Smooth muscle cell (in vitro differentiated cells): ENCODE measurements at regions not wholly inside any gene's neighbourhood (a gene's known extent, or its start where the extent isn't known, plus 50 kb on each side); places are given as distances from the start of the nearest gene placed in this dataset.

Source experiments
- DNase-seq: peaks from one replicate; lab custom pipeline; 2025; ENCODE audit not compliant: unreplicated experiment; lab: John Stamatoyannopoulos, UW
- H2AFZ ChIP-seq: fragments of 200-600 bp; sonication (generic); 2 replicates; pipeline ENCODE4 v1.6.0; 2016; ENCODE audit warnings: antibody characterized with exemption, low read depth, mild to moderate bottlenecking
- H3F3A ChIP-seq: fragments of 200-600 bp; sonication (generic); 2 replicates; pipeline ENCODE4 v1.6.0; 2017; ENCODE audit warnings: antibody characterized with exemption, low read depth
- H3K27ac ChIP-seq: fragments of 200-600 bp; sonication (generic); 2 replicates; pipeline ENCODE4 v1.5.1; 2016; ENCODE audit warnings: low read depth, mild to moderate bottlenecking
- H3K27me3 ChIP-seq: fragments of 200-600 bp; sonication (generic); 2 replicates; pipeline ENCODE4 v1.6.1; 2016; ENCODE audit warnings: low read depth, mild to moderate bottlenecking
- H3K36me3 ChIP-seq: fragments of 200-600 bp; sonication (generic); 2 replicates; pipeline ENCODE4 v1.5.1; 2016; ENCODE audit warnings: low read depth
- H3K4me1 ChIP-seq: fragments of 200-600 bp; sonication (generic); 2 replicates; pipeline ENCODE4 v1.5.1; 2016; ENCODE audit warnings: low read depth
- H3K4me2 ChIP-seq: fragments of 200-600 bp; sonication (generic); 2 replicates; pipeline ENCODE4 v1.6.0; 2016; ENCODE audit warnings: mild to moderate bottlenecking
- H3K4me3 ChIP-seq: fragments of 200-600 bp; sonication (generic); 2 replicates; pipeline ENCODE4 v1.5.1; 2016; ENCODE audit warnings: mild to moderate bottlenecking
- H3K79me2 ChIP-seq: fragments of 200-600 bp; sonication (generic); 2 replicates; pipeline ENCODE4 v1.6.0; 2016; ENCODE audit warnings: low read depth, mild to moderate bottlenecking
- H3K9ac ChIP-seq: fragments of 200-600 bp; sonication (generic); 2 replicates; pipeline ENCODE4 v1.6.0; 2016; ENCODE audit warnings: low read depth
- H3K9me3 ChIP-seq: fragments of 200-600 bp; sonication (generic); replicated peaks from 2 replicates; pipeline ENCODE4 v1.5.1; 2016; ENCODE audit warnings: low read depth
- H4K20me1 ChIP-seq: fragments of 200-600 bp; sonication (generic); 2 replicates; pipeline ENCODE4 v1.6.0; 2016; ENCODE audit warnings: low read depth
- WGBS: methylation state at CpG from one replicate; pipeline ENCODE4 v1.1.7; 2016; ENCODE audit warnings: low lambda C conversion rate; 5-methylcytosine and 5-hydroxymethylcytosine counted together
- TF ChIP-seq, protein P1 (sequence below): fragments of 200-600 bp; sonication (generic); IDR thresholded peaks from 2 replicates; pipeline ENCODE4 v1.5.1; 2017; ENCODE audit warnings: borderline replicate concordance, mild to moderate bottlenecking, antibody characterized with exemption; ENCODE audit not compliant: insufficient read depth, poor library complexity, severe bottlenecking

DNA sequence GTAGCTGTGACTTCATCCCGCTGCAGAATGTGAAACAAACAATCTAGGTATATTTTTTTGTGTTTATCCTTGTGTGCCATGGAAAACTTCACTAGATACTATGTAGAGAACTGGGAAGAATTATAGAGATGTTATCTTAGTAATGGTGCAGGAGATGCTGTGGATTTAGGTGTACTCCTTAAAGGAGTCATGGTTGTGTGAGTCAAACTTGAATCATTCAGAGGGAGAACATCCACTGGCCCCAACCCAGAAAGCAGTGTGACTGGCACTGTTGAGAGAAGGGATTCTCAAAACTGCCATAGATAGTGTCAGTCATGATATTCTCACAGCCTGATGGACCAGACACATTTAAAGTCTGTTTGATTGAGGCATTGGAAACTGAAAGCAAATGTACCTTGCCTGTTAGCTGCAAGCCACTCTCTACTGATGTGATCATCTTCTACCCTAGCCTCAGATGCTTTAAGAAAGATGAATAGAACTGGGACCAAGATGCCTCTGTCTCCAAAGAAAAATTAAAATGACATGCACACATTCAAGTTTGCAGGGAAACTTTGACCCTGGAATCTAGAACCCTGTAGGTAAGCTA is 754.6 kb downstream of the MRPL39 start:
- H3K4me1 ChIP-seq = no peaks in the 10 kb centered on the region
- DNase-seq = no peak
- H3K9me3 ChIP-seq = no peaks in the 10 kb centered on the region
- H3K36me3 ChIP-seq = no peaks in the 10 kb centered on the region
- H4K20me1 ChIP-seq = no peaks in the 10 kb centered on the region
- H3K4me3 ChIP-seq = no peak overlapping the region
- WGBS = 81% methylated on average over 1 of the region's 1 CpG
- no peaks in the 10 kb centered on the region for H3K79me2 ChIP-seq
- TF ChIP-seq, protein P1, sequence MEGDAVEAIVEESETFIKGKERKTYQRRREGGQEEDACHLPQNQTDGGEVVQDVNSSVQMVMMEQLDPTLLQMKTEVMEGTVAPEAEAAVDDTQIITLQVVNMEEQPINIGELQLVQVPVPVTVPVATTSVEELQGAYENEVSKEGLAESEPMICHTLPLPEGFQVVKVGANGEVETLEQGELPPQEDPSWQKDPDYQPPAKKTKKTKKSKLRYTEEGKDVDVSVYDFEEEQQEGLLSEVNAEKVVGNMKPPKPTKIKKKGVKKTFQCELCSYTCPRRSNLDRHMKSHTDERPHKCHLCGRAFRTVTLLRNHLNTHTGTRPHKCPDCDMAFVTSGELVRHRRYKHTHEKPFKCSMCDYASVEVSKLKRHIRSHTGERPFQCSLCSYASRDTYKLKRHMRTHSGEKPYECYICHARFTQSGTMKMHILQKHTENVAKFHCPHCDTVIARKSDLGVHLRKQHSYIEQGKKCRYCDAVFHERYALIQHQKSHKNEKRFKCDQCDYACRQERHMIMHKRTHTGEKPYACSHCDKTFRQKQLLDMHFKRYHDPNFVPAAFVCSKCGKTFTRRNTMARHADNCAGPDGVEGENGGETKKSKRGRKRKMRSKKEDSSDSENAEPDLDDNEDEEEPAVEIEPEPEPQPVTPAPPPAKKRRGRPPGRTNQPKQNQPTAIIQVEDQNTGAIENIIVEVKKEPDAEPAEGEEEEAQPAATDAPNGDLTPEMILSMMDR = no peak
- H2AFZ ChIP-seq = no peak overlapping the region
- no peak overlapping the region for H3K27ac ChIP-seq
- no peak overlapping the region for H3K9ac ChIP-seq
- no peaks in the 10 kb centered on the region for H3K27me3 ChIP-seq
- no peak overlapping the region for H3K4me2 ChIP-seq
- H3F3A ChIP-seq = no peaks in the 10 kb centered on the region

DNA sequence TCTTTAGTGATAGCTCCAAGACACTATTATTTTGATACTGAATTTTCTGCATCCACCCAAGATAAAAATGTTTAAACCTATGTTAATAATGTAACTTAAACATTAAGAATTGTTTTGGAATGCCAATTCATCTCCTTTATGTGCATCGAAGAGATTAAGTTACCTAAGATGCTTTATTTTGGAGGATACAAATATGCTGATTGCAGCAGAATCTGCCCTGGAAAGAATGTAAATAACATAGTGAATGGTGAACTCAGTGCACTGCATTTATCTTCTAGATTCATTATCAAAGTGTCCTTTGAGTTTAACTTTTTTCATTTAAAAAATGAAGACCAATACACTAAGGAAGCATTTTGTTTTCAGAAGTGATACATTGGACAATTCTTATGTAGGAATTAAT is 757.2 kb downstream of the MRPL39 start:
- Histone ChIP-seq H4K20me1 (no peaks in the 10 kb centered on the region), H3K36me3 (no peaks in the 10 kb centered on the region), H3K4me2 (no peak overlapping the region), H3K27me3 (no peaks in the 10 kb centered on the region), H3K79me2 (no peaks in the 10 kb centered on the region), H3K4me3 (no peak overlapping the region), H3K4me1 (no peaks in the 10 kb centered on the region), H3K9ac (no peak overlapping the region), H3K27ac (no peak overlapping the region), H3F3A (no peaks in the 10 kb centered on the region), H3K9me3 (no peaks in the 10 kb centered on the region), H2AFZ (no peak overlapping the region)
- DNase-seq = no peak
- TF ChIP-seq, protein P1 = no peak
- WGBS = 76% methylated on average over 1 of the region's 1 CpG

DNA sequence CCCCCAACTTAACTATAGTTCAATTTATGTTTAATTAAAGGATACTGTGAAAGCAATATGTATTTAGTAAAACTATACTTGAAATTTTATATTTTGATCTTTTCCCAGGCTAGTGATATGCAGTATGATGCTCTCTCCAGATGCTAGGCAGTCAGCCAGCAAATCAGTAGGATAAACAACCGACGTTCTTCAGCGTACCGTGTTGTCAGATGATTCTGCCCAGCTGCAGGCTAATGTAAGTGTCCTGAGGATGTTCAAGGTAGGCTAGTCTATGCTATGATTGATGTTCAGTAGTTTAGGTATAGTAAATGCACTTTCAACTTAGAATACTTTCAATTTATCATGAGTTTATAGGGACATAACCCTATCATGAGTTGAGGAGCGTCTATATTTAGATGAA is 762.6 kb downstream of the MRPL39 start:
- H3K4me2 ChIP-seq = no peak overlapping the region
- no peak overlapping the region for H3K4me3 ChIP-seq
- H3F3A ChIP-seq = no peaks in the 10 kb centered on the region
- H2AFZ ChIP-seq = no peak overlapping the region
- H3K9ac ChIP-seq = no peak overlapping the region
- no peak for DNase-seq
- H3K4me1 ChIP-seq = no peaks in the 10 kb centered on the region
- H3K36me3 ChIP-seq = no peaks in the 10 kb centered on the region
- no peaks in the 10 kb centered on the region for H3K79me2 ChIP-seq
- TF ChIP-seq, protein P1 = no peak
- no peaks in the 10 kb centered on the region for H3K9me3 ChIP-seq
- WGBS = 82% methylated on average over 5 of the region's 5 CpGs
- H3K27me3 ChIP-seq = no peaks in the 10 kb centered on the region
- H3K27ac ChIP-seq = no peak overlapping the region
- no peaks in the 10 kb centered on the region for H4K20me1 ChIP-seq

DNA sequence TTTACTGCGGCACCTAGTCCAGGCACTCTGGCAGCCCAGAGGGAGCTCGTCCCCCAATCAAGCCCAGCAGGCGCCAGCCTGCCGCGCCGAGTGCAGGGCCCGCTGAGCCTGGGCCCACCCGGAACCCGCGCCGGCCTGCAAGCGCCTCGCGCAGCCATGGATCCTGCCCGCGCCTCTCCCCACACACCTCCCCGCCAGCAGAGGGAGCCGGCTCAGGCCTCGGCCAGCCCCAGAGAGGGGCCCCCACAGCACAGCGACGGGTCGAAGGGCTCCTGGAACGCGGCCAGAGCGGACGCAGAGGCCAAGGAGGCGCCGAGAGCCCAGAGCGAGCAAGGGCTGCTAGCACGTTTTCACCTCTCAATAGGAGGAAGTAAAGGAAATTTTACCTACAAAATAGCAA is 767.0 kb downstream of the MRPL39 start:
- no peaks in the 10 kb centered on the region for H3K79me2 ChIP-seq
- no peaks in the 10 kb centered on the region for H4K20me1 ChIP-seq
- H3K27ac ChIP-seq = no peak overlapping the region
- TF ChIP-seq, protein P1 = no peak
- H3K9ac ChIP-seq = no peak overlapping the region
- H3K4me1 ChIP-seq = no peaks in the 10 kb centered on the region
- DNase-seq = no peak
- no peak overlapping the region for H2AFZ ChIP-seq
- H3K9me3 ChIP-seq = no peaks in the 10 kb centered on the region
- H3K4me3 ChIP-seq = no peak overlapping the region
- WGBS = 91% methylated on average over 29 of the region's 30 CpGs
- no peak overlapping the region for H3K4me2 ChIP-seq
- H3F3A ChIP-seq = no peaks in the 10 kb centered on the region
- no peaks in the 10 kb centered on the region for H3K36me3 ChIP-seq
- H3K27me3 ChIP-seq = no peaks in the 10 kb centered on the region
